ENCODE measurements at regions not wholly inside any gene's neighbourhood (a gene's known extent, or its start where the extent isn't known, plus 50 kb on each side); places are given as distances from the start of the nearest gene placed in this dataset.

DNA sequence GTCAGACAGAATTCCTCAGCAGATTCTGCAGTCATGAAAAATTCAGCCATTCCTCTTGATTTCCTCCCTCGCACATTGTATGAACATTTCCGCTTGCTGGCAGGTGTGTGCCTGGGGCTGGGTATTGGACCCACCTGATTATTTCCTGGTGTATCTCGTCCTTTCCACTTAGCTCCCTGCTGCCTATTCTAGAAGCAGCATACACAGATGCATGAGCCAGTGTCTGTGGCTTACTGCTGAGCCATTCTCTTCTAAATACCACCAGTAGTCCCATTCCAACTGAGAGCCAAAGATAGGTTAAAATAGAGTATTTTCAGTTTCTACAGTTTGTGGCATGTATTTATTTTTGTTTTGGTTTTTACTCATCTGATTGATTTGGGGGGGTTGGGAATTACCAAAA lies 270.1 kb upstream of the AKR1E2 start:
- TF ChIP-seq, protein P1, sequence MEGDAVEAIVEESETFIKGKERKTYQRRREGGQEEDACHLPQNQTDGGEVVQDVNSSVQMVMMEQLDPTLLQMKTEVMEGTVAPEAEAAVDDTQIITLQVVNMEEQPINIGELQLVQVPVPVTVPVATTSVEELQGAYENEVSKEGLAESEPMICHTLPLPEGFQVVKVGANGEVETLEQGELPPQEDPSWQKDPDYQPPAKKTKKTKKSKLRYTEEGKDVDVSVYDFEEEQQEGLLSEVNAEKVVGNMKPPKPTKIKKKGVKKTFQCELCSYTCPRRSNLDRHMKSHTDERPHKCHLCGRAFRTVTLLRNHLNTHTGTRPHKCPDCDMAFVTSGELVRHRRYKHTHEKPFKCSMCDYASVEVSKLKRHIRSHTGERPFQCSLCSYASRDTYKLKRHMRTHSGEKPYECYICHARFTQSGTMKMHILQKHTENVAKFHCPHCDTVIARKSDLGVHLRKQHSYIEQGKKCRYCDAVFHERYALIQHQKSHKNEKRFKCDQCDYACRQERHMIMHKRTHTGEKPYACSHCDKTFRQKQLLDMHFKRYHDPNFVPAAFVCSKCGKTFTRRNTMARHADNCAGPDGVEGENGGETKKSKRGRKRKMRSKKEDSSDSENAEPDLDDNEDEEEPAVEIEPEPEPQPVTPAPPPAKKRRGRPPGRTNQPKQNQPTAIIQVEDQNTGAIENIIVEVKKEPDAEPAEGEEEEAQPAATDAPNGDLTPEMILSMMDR (IDR thresholded peaks at IDR 0.05; ENCODE audit: insufficient read depth, low read depth, low read length): no peak
- TF ChIP-seq EZH2 (IDR thresholded peaks at IDR 0.05; ENCODE audit: insufficient read depth, low read length): no peak
